CD4-positive, alpha-beta T cell (primary cell): ENCODE measurements at regions not wholly inside any gene's neighbourhood (a gene's known extent, or its start where the extent isn't known, plus 50 kb on each side); places are given as distances from the start of the nearest gene placed in this dataset.

Experiments used
- ATAC-seq: fragments of 200-7000 bp; cut with Tn5 transposase; one replicate; pipeline ENCODE4 v1.10.0; 2022; ENCODE audit warnings: mild to moderate bottlenecking; ENCODE audit not compliant: poor library complexity
- CTCF ChIA-PET: fragments of 350-600 bp; sonication (Branson Sonifier 250); formaldehyde crosslinking; loops from one replicate; lab custom pipeline; 2021; ENCODE audit warnings: antibody characterized with exemption, inconsistent platforms; lab: Charles Lee
- POLR2A ChIA-PET: fragments of 350-600 bp; sonication (Branson Sonifier 250); formaldehyde crosslinking; loops from one replicate; lab custom pipeline; 2021; ENCODE audit warnings: antibody characterized with exemption, inconsistent platforms; lab: Charles Lee
- DNase-seq, 14 experiments: peaks; one replicate each; pipeline ENCODE4 v3.0.0-alpha.2; 2013 to 2020; ENCODE audit warnings: mixed read lengths in 2 of 14
- H3K27ac ChIP-seq, 2 donors: one replicate each; pipeline versions ENCODE4 v1.5.1 to v1.7.0; 2013; ENCODE audit warnings: low read length in 2 of 2, low read depth in 1 of 2, mild to moderate bottlenecking in 1 of 2
- H3K27me3 ChIP-seq, 2 experiments: 1 replicate in 1 of 2; 2 replicates in 1 of 2; pipeline versions ENCODE4 v1.6.1 to v1.7.0; 2013; ENCODE audit warnings: low read length in 2 of 2, control low read depth in 1 of 2, mild to moderate bottlenecking in 1 of 2, moderate library complexity in 1 of 2; ENCODE audit not compliant: insufficient read depth in 2 of 2, control insufficient read depth in 1 of 2
- H3K36me3 ChIP-seq: one replicate; pipeline ENCODE4 v1.6.1; 2013; ENCODE audit warnings: low read length, control low read depth; ENCODE audit not compliant: insufficient read depth
- H3K4me1 ChIP-seq: one replicate; pipeline ENCODE4 v1.6.1; 2013; ENCODE audit warnings: low read length, control low read depth; ENCODE audit not compliant: insufficient read depth
- H3K4me3 ChIP-seq: one replicate; pipeline ENCODE4 v1.5.1; 2013; ENCODE audit warnings: mild to moderate bottlenecking, low read length, moderate library complexity
- H3K9me3 ChIP-seq, 2 experiments: 1 replicate in 1 of 2; 2 replicates in 1 of 2; pipeline versions ENCODE4 v1.6.1 to v1.7.0; 2013; ENCODE audit warnings: low read length in 2 of 2, mild to moderate bottlenecking in 2 of 2, control low read depth in 1 of 2, moderate library complexity in 1 of 2; ENCODE audit not compliant: control insufficient read depth in 1 of 2, insufficient read depth in 1 of 2
- H3K27ac Mint-ChIP-seq: one replicate; pipeline ENCODE4 v1.8.0; 2020; ENCODE audit warnings: mixed read lengths
- H3K27me3 Mint-ChIP-seq: one replicate; pipeline ENCODE4 v1.8.0; 2021; ENCODE audit warnings: mixed read lengths
- H3K36me3 Mint-ChIP-seq: one replicate; pipeline ENCODE4 v1.8.0; 2021; ENCODE audit warnings: low read depth, mixed read lengths
- H3K4me1 Mint-ChIP-seq: one replicate; pipeline ENCODE4 v1.8.0; 2021; ENCODE audit warnings: low read depth, mixed read lengths
- H3K4me3 Mint-ChIP-seq: one replicate; pipeline ENCODE4 v1.8.0; 2020; ENCODE audit warnings: mild to moderate bottlenecking, mixed read lengths
- H3K9me3 Mint-ChIP-seq: one replicate; pipeline ENCODE4 v1.8.0; 2020; ENCODE audit warnings: mixed read lengths
- CTCF ChIP-seq: fragments of 200-600 bp; IDR thresholded peaks from one replicate; pipeline ENCODE4 v1.8.0; 2022; ENCODE audit warnings: antibody characterized with exemption, mild to moderate bottlenecking
- intact Hi-C, 2 experiments: fragments of 100-400 bp; cut with DNase I in 1 of 2; cut with micrococcal nuclease in 1 of 2; formaldehyde crosslinking; loops; one replicate each; pipeline versions ENCODE4 v1.15.1 to v1.9.0; 2023 to 2025; cut with DNase I, micrococcal nuclease

- Mint-ChIP-seq H3K27ac (no peak overlapping the region), H3K4me1 (no peaks in the 10 kb centered on the region), H3K36me3 (no peaks in the 10 kb centered on the region), H3K27me3 (no peaks in the 10 kb centered on the region), H3K4me3 (no peak overlapping the region), H3K9me3 (no peaks in the 10 kb centered on the region)
- ATAC-seq (no peak), DNase-seq (no peak)
- Histone ChIP-seq H3K36me3 (no peaks in the 10 kb centered on the region), H3K27ac (no peak overlapping the region), H3K4me3 (no peak overlapping the region), H3K9me3 (no peaks in the 10 kb centered on the region), H3K27me3 (no peaks in the 10 kb centered on the region), H3K4me1 (no peaks in the 10 kb centered on the region)
- ChIA-PET POLR2A (no interaction called here), CTCF (no interaction called here)
- no peak for TF ChIP-seq CTCF
- intact Hi-C loops = no loop called here
These were observed 437.5 kb upstream of the RGS17 start for GRCh38 chr6:153568628-153569027.

GRCh38 chr6:153564803-153565202 lies 433.7 kb upstream of the RGS17 start:
- Histone ChIP-seq H3K27me3 (no peaks in the 10 kb centered on the region), H3K9me3 (no peaks in the 10 kb centered on the region), H3K27ac (no peak overlapping the region), H3K4me1 (no peaks in the 10 kb centered on the region), H3K4me3 (no peak overlapping the region), H3K36me3 (no peaks in the 10 kb centered on the region)
- intact Hi-C loops = no loop called here
- TF ChIP-seq CTCF = no peak
- H3K27me3 Mint-ChIP-seq = no peaks in the 10 kb centered on the region
- ATAC-seq = no peak
- no peaks in the 10 kb centered on the region for H3K4me1 Mint-ChIP-seq
- no peak for DNase-seq
- no peaks in the 10 kb centered on the region for H3K9me3 Mint-ChIP-seq
- H3K36me3 Mint-ChIP-seq = no peaks in the 10 kb centered on the region
- POLR2A ChIA-PET = no interaction called here
- no peak overlapping the region for H3K4me3 Mint-ChIP-seq
- CTCF ChIA-PET = no interaction called here
- H3K27ac Mint-ChIP-seq = no peak overlapping the region

- no peaks in the 10 kb centered on the region for H3K9me3 Mint-ChIP-seq
- no peaks in the 10 kb centered on the region for H3K4me1 Mint-ChIP-seq
- POLR2A ChIA-PET = no interaction called here
- Histone ChIP-seq H3K27me3 (no peaks in the 10 kb centered on the region), H3K4me3 (no peak overlapping the region), H3K4me1 (no peaks in the 10 kb centered on the region), H3K36me3 (no peaks in the 10 kb centered on the region), H3K27ac (no peak overlapping the region), H3K9me3 (no peaks in the 10 kb centered on the region)
- H3K27me3 Mint-ChIP-seq = no peaks in the 10 kb centered on the region
- no peak for TF ChIP-seq CTCF
- DNase-seq = no peak
- intact Hi-C loops = no loop called here
- no peaks in the 10 kb centered on the region for H3K36me3 Mint-ChIP-seq
- H3K4me3 Mint-ChIP-seq = no peak overlapping the region
- CTCF ChIA-PET = no interaction called here
- H3K27ac Mint-ChIP-seq = no peak overlapping the region
- no peak for ATAC-seq
These were observed 431.9 kb upstream of the RGS17 start for GRCh38 chr6:153563001-153563400.
